GM12865 (cell line): ENCODE measurements at regions not wholly inside any gene's neighbourhood (a gene's known extent, or its start where the extent isn't known, plus 50 kb on each side); places are given as distances from the start of the nearest gene placed in this dataset.

Experiments
- DNase-seq: peaks from one replicate; pipeline ENCODE4 v3.0.0; 2010; ENCODE audit warnings: low read depth
- H3K4me3 ChIP-seq: 2 replicates; pipeline ENCODE4 v1.5.1; 2011; ENCODE audit warnings: mild to moderate bottlenecking, low read depth, low read length, control low read depth
- TF ChIP-seq, protein P1 (sequence below): IDR thresholded peaks from 2 replicates; pipeline ENCODE4 v1.5.1; 2011; ENCODE audit warnings: low read length, control low read depth, low read depth, inconsistent platforms; ENCODE audit not compliant: insufficient read depth; ENCODE audit errors: missing control alignments

DNA sequence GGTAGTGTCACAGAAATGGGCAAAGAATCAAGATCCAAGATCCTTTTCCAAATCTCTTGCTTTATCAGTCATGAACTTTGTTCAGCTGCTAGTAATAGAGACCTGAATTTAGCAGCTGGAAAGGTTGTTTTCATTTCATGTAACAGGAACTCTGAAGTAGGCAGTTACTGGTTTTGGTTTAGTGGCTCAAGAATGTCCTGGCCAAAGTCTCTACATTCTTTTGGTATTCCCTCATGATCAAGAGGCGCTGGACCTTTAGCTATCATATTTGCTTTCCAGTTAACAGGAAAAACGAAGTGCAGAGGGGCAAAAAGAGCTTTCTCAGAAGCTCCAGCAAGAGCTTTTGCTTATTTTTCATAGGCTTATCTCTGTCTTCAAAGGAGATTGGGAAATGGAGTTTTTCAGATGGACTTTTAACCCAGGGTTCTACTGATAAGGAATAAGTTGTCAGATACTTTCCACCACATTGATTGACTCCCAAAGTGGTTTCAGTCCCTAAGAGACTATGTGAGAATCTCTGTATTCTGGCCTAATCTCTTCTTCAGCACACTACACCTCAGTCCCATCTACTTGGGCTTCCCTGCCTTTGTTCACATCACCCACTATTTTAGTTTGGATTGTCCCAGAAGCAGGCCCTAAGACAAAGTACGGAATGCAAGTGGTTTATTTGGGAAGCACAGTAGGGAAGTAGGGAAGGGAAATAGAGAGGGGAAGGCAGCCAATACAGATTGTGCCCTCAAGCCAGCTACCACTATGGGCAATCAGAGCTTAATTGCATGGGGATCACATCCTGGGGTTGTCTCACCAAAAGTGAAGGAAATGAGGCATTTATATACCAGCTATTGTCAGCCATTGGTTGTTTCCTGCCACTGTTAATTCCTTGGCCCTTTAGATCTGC lies 359.3 kb downstream of the LRRC70 start:
- H3K4me3 ChIP-seq: no peak overlapping the region
- no peak for DNase-seq
- TF ChIP-seq, protein P1, sequence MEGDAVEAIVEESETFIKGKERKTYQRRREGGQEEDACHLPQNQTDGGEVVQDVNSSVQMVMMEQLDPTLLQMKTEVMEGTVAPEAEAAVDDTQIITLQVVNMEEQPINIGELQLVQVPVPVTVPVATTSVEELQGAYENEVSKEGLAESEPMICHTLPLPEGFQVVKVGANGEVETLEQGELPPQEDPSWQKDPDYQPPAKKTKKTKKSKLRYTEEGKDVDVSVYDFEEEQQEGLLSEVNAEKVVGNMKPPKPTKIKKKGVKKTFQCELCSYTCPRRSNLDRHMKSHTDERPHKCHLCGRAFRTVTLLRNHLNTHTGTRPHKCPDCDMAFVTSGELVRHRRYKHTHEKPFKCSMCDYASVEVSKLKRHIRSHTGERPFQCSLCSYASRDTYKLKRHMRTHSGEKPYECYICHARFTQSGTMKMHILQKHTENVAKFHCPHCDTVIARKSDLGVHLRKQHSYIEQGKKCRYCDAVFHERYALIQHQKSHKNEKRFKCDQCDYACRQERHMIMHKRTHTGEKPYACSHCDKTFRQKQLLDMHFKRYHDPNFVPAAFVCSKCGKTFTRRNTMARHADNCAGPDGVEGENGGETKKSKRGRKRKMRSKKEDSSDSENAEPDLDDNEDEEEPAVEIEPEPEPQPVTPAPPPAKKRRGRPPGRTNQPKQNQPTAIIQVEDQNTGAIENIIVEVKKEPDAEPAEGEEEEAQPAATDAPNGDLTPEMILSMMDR: no peak

DNA sequence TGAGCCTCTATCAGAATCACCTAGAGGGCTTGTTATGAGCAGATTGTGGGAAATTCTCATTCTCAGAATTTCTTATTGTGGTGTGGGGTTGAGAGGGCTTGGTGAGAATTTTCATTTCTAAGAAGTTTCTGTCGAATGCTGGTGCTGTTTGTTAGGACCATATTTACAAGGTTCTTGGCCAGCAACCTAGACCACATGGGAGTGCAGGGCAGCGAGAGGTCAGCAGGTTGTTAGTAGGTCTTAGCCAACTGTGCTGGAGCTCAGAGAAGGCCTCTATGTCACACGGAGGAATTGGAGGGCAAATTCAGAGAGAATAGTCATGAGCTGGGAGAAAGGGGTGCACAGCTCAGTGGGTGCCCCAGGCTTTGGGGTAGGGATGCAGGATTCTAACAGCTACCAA lies 357.0 kb downstream of the LRRC70 start:
- TF ChIP-seq, protein P1: no peak
- H3K4me3 ChIP-seq: no peak overlapping the region
- DNase-seq: no peak

- TF ChIP-seq, protein P1: no peak
- H3K4me3 ChIP-seq: no peak overlapping the region
- DNase-seq: no peak
Measured at GRCh38 chr5:62934319-62934718, 355.7 kb downstream of the LRRC70 start.

GRCh38 chr5:62933261-62933660 lies 354.6 kb downstream of the LRRC70 start:
- DNase-seq: no peak
- TF ChIP-seq, protein P1: no peak
- no peak overlapping the region for H3K4me3 ChIP-seq

DNA sequence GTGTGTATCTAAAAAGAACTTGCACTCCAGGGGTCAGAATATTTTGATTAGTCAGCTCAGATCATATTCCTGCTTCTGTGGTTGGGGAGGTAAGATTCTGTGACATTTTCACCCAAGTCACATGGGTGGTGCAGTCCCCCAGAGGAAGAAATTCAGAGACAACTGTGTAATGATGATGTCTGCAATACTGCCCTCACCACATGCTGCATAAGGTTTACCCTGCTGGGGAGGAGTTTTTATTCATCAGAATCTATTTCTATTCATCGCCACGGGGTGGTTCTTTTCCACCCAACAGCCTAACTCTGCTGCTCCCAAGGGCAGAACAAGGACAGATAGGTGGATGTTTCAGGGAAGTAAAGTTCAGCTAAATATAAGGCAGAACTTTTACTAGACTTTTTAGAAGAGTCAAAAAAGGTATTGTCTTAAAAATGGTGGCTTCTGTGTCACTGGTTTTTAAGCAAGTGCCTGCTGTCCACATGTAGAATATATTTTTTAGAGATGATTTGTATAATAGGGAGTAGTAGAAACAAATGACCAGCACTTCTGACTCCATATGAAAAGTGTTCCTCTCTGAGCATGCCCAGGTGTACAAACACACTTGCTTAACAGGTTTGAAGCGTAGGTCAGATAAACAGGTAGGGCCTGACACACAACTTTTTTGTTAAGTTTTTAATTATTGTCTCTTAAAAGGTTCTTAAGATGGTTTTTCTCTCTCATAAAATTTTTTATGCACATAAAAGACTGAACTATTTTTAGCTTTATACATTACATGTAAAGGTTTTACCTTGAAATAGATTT lies 352.7 kb downstream of the LRRC70 start:
- DNase-seq: no peak
- TF ChIP-seq, protein P1: no peak
- no peak overlapping the region for H3K4me3 ChIP-seq

- TF ChIP-seq, protein P1: no peak
- DNase-seq: no peak
Measured at GRCh38 chr5:62922191-62922590, 343.6 kb downstream of the LRRC70 start.

More at GRCh38 chr5:62922191-62922590, 343.6 kb downstream of the LRRC70 start:
- no peak overlapping the region for H3K4me3 ChIP-seq
